ENCODE measurements at regions not wholly inside any gene's neighbourhood (a gene's known extent, or its start where the extent isn't known, plus 50 kb on each side); places are given as distances from the start of the nearest gene placed in this dataset.
A peak's percentile ranks its signal among the peaks of the same experiment; 100 is the strongest.
"Not testable (repeated sequence)": the region's sequence is repeated elsewhere in the genome, so short reads cannot be mapped to it uniquely, and the experiment has no call there.

DNA sequence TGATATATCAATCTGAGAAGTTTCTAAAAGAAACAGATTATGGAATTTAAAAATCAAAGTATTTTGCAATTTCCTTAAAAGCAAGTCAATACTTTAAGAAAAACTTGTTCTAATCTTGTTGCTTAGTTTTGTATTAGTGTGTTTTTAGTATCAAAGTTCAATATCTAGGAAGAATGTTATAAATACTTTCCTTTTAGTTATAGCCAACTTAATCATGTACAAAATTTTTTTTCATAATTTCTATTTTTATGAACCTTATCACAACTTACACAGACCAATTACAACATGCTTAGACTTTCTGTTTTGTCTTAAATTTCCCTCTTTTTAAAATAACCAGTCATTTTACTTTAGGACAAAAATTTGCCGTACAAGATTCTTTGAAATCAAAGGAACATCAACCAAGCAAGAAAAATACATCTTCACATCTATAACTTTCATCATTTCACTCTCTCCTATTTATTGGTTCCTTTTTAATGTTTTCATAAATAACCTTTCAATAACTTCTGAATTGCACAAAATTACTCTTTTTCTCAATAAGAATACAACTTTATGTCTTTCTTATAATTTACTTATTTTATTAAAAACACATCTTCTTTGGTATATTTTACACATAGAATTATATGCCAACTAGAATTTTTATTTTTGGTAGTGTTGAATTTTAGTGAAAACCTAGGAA, 308.2 kb upstream of the GLI3 start:
- Histone ChIP-seq H3K9ac (ENCODE audit: extremely low read depth, low read length, poor library complexity, severe bottlenecking) (no peak overlapping the region), H3K27ac (ENCODE audit: low read depth, low read length) (no peak overlapping the region), H3K9me3 (ENCODE audit: control insufficient read depth, low read length) (peaks cover 87% of the 10 kb centered on the region), H3K4me1 (ENCODE audit: control insufficient read depth, insufficient read depth, low read length) (no peaks in the 10 kb centered on the region), H3K4me3 (ENCODE audit: low read length) (no peak overlapping the region), H3K36me3 (ENCODE audit: control insufficient read depth, insufficient read depth, low read length) (no peaks in the 10 kb centered on the region), H3K27me3 (ENCODE audit: control insufficient read depth, insufficient read depth, low read length, poor library complexity, severe bottlenecking) (no peaks in the 10 kb centered on the region)
- Mint-ChIP-seq H3K27ac (no peak overlapping the region), H3K4me3 (no peak overlapping the region), H3K9me3 (peaks cover 81% of the 10 kb centered on the region), H3K36me3 (ENCODE audit: low read depth) (peaks cover 9% of the 10 kb centered on the region), H3K4me1 (no peaks in the 10 kb centered on the region), H3K27me3 (ENCODE audit: insufficient read depth) (no peaks in the 10 kb centered on the region)
- 83 to 93% methylated on average over 1 of the region's 1 CpG for WGBS, 2 experiments (ENCODE audit: insufficient coverage in 1 of 2, insufficient read length in 1 of 2)
- TF ChIP-seq, protein P1, sequence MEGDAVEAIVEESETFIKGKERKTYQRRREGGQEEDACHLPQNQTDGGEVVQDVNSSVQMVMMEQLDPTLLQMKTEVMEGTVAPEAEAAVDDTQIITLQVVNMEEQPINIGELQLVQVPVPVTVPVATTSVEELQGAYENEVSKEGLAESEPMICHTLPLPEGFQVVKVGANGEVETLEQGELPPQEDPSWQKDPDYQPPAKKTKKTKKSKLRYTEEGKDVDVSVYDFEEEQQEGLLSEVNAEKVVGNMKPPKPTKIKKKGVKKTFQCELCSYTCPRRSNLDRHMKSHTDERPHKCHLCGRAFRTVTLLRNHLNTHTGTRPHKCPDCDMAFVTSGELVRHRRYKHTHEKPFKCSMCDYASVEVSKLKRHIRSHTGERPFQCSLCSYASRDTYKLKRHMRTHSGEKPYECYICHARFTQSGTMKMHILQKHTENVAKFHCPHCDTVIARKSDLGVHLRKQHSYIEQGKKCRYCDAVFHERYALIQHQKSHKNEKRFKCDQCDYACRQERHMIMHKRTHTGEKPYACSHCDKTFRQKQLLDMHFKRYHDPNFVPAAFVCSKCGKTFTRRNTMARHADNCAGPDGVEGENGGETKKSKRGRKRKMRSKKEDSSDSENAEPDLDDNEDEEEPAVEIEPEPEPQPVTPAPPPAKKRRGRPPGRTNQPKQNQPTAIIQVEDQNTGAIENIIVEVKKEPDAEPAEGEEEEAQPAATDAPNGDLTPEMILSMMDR (conservative IDR thresholded peaks at IDR 0.05), result no peak
- DNase-seq, result no peak

- DNase-seq, result no peak
- Histone ChIP-seq H3K36me3 (ENCODE audit: control insufficient read depth, insufficient read depth, low read length) (no peaks in the 10 kb centered on the region), H3K9me3 (ENCODE audit: control insufficient read depth, low read length) (peaks cover 93% of the 10 kb centered on the region), H3K27ac (ENCODE audit: low read depth, low read length) (no peak overlapping the region), H3K9ac (ENCODE audit: extremely low read depth, low read length, poor library complexity, severe bottlenecking) (no peak overlapping the region), H3K4me1 (ENCODE audit: control insufficient read depth, insufficient read depth, low read length) (no peaks in the 10 kb centered on the region), H3K4me3 (ENCODE audit: low read length) (no peak overlapping the region), H3K27me3 (ENCODE audit: control insufficient read depth, insufficient read depth, low read length, poor library complexity, severe bottlenecking) (no peaks in the 10 kb centered on the region)
- no peak overlapping the region for H3K4me3 Mint-ChIP-seq
- no peak overlapping the region for H3K27ac Mint-ChIP-seq
- WGBS, 2 experiments (ENCODE audit: insufficient coverage in 1 of 2, insufficient read length in 1 of 2), result 84 to 86% methylated on average over 2 to 4 of the region's 4 CpGs
- H3K9me3 Mint-ChIP-seq, result peaks cover 75% of the 10 kb centered on the region
- TF ChIP-seq, protein P1 (conservative IDR thresholded peaks at IDR 0.05), result no peak
- peaks cover 9% of the 10 kb centered on the region for H3K36me3 Mint-ChIP-seq (ENCODE audit: low read depth)
- no peaks in the 10 kb centered on the region for H3K4me1 Mint-ChIP-seq
- H3K27me3 Mint-ChIP-seq (ENCODE audit: insufficient read depth), result no peaks in the 10 kb centered on the region
These were observed 306.9 kb upstream of the GLI3 start for GRCh38 chr7:42543953-42544352.

DNA sequence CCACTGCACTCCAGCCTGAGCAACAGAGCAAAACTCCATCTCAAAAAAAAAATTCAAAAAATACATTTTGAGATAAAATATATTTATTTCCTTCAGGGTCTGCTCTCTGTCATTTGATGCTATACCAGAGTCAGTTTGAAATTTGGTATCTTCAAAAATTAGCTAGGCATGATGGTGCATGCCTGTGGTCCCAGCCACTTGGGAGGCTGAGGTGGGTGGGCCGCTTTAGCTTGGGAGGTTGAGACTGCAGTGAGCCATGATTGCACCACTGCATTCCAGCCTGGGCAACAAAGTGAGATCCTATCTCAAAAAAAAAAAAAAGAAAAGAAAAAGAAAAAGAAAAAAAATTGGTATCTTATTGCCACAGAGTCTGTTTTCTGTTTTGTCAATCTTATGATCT, 305.4 kb upstream of the GLI3 start:
- not testable (repeated sequence) for H3K27me3 Mint-ChIP-seq (ENCODE audit: insufficient read depth); H3K9ac ChIP-seq (ENCODE audit: extremely low read depth, low read length, poor library complexity, severe bottlenecking); H3K4me1 ChIP-seq (ENCODE audit: control insufficient read depth, insufficient read depth, low read length); H3K36me3 Mint-ChIP-seq (ENCODE audit: low read depth); H3K27ac ChIP-seq (ENCODE audit: low read depth, low read length); H3K36me3 ChIP-seq (ENCODE audit: control insufficient read depth, insufficient read depth, low read length); H3K4me3 ChIP-seq (ENCODE audit: low read length); DNase-seq; H3K27me3 ChIP-seq (ENCODE audit: control insufficient read depth, insufficient read depth, low read length, poor library complexity, severe bottlenecking); H3K27ac Mint-ChIP-seq; H3K4me3 Mint-ChIP-seq; H3K4me1 Mint-ChIP-seq
- H3K9me3 ChIP-seq (ENCODE audit: control insufficient read depth, low read length), result peaks cover 95% of the 10 kb centered on the region
- 86 to 100% methylated on average over 1 of the region's 1 CpG for WGBS, 2 experiments (ENCODE audit: insufficient coverage in 1 of 2, insufficient read length in 1 of 2)
- H3K9me3 Mint-ChIP-seq, result peaks cover 65% of the 10 kb centered on the region

- Histone ChIP-seq H3K27ac (ENCODE audit: low read depth, low read length) (no peak overlapping the region), H3K36me3 (ENCODE audit: control insufficient read depth, insufficient read depth, low read length) (no peaks in the 10 kb centered on the region), H3K9me3 (ENCODE audit: control insufficient read depth, low read length) (peaks cover 61% of the 10 kb centered on the region), H3K9ac (ENCODE audit: extremely low read depth, low read length, poor library complexity, severe bottlenecking) (no peak overlapping the region), H3K4me1 (ENCODE audit: control insufficient read depth, insufficient read depth, low read length) (no peaks in the 10 kb centered on the region), H3K27me3 (ENCODE audit: control insufficient read depth, insufficient read depth, low read length, poor library complexity, severe bottlenecking) (no peaks in the 10 kb centered on the region), H3K4me3 (ENCODE audit: low read length) (peak overlapping the region; percentile 16)
- Mint-ChIP-seq H3K9me3 (peaks cover 45% of the 10 kb centered on the region), H3K27me3 (ENCODE audit: insufficient read depth) (no peaks in the 10 kb centered on the region), H3K36me3 (ENCODE audit: low read depth) (no peaks in the 10 kb centered on the region), H3K4me3 (no peak overlapping the region), H3K4me1 (no peaks in the 10 kb centered on the region), H3K27ac (no peak overlapping the region)
- TF ChIP-seq, protein P1 (conservative IDR thresholded peaks at IDR 0.05), result no peak
- 90 to 100% methylated on average over 1 of the region's 1 CpG for WGBS, 2 experiments (ENCODE audit: insufficient coverage in 1 of 2, insufficient read length in 1 of 2)
- DNase-seq, result no peak
These were observed 297.4 kb upstream of the GLI3 start for GRCh38 chr7:42534441-42534840.

All from endodermal cell (in vitro differentiated cells).